Breast epithelium (tissue), 4 donors: ENCODE measurements at regions not wholly inside any gene's neighbourhood (a gene's known extent, or its start where the extent isn't known, plus 50 kb on each side); places are given as distances from the start of the nearest gene placed in this dataset.
"Not testable (repeated sequence)": the region's sequence is repeated elsewhere in the genome, so short reads cannot be mapped to it uniquely, and the experiment has no call there.

Source experiments
- DNase-seq, 2 donors: peaks; one replicate each; pipeline ENCODE4 v3.0.0-alpha.2; 2019; ENCODE audit warnings: low spot score in 2 of 2
- H3K27ac ChIP-seq, 2 donors: fragments of 200-600 bp; sonication (generic) in 1 of 2; one replicate each; pipeline ENCODE4 v1.5.1; 2016 to 2019; ENCODE audit warnings: mild to moderate bottlenecking in 1 of 2
- H3K27me3 ChIP-seq, 2 donors: fragments of 200-600 bp; sonication (generic) in 1 of 2; one replicate each; pipeline versions ENCODE4 v1.5.1 to v1.6.0; 2017 to 2019; ENCODE audit warnings: control low read depth in 1 of 2, mild to moderate bottlenecking in 1 of 2
- H3K36me3 ChIP-seq: fragments of 200-600 bp; one replicate; pipeline ENCODE4 v1.5.1; 2019
- H3K4me1 ChIP-seq, 2 donors: fragments of 200-600 bp; sonication (generic); one replicate each; pipeline ENCODE4 v1.5.1; 2016 to 2019; ENCODE audit warnings: control low read depth in 1 of 2
- H3K4me3 ChIP-seq, 3 donors: fragments of 200-600 bp; sonication (generic); 1 replicate in 2 of 3; 2 replicates in 1 of 3; pipeline ENCODE4 v1.5.1; 2016 to 2019; ENCODE audit warnings: mild to moderate bottlenecking in 3 of 3, moderate library complexity in 2 of 3
- H3K9me3 ChIP-seq, 2 donors: fragments of 200-600 bp; sonication (generic) in 1 of 2; one replicate each; pipeline ENCODE4 v1.5.1; 2016 to 2019; ENCODE audit warnings: control low read depth in 1 of 2
- POLR2A ChIP-seq: fragments of 450-650 bp; IDR thresholded peaks from one replicate; pipeline ENCODE4 v1.6.1; 2016; ENCODE audit warnings: antibody characterized with exemption, mild to moderate bottlenecking, moderate library complexity
- POLR2AphosphoS5 ChIP-seq, 3 donors: sonication (generic); formaldehyde crosslinking; IDR thresholded peaks; one replicate each; pipeline ENCODE4 v1.6.1; 2017; ENCODE audit warnings: antibody characterized with exemption in 3 of 3
- intact Hi-C: fragments of 100-400 bp; cut with DNase I; formaldehyde crosslinking; loops from one replicate; pipeline ENCODE4 v1.15.1; 2023; ENCODE audit warnings: low total_unique reads
- TF ChIP-seq, protein P1 (sequence below), 3 donors: fragments of 450-650 bp; IDR thresholded peaks; one replicate each; pipeline ENCODE4 v1.5.1; 2016 to 2017; ENCODE audit warnings: antibody characterized with exemption in 3 of 3, mild to moderate bottlenecking in 3 of 3, moderate library complexity in 3 of 3

DNA sequence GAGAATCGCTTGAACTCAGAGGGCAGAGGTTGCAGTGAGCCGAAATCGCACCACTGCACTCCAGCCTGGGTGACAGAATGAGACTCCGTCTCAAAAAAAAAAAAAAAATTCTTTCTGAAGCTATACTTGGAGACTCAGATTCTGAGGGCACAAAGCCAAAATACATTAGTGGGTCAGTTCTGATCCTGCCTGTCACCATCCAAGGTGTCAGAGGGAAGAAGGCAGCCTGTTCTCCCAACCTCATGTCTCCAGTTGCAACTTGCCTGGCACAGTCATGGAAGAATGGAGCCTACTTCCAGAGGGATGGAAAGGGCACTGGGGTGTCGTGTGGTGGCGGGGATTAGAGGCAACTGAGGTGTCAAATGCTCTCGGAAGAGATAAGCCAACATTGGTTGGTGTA lies 104.8 kb upstream of the GATA6 start:
- Histone ChIP-seq H3K27me3 (no peaks in the 10 kb centered on the region), H3K9me3 (no peaks in the 10 kb centered on the region), H3K27ac (no peak overlapping the region), H3K4me3 (no peak overlapping the region), H3K4me1 (no peaks in the 10 kb centered on the region), H3K36me3 (no peaks in the 10 kb centered on the region)
- no peak for DNase-seq
- TF ChIP-seq POLR2A (no peak), POLR2AphosphoS5 (IDR thresholded peaks at IDR 0.05) (no peak)
- TF ChIP-seq, protein P1, sequence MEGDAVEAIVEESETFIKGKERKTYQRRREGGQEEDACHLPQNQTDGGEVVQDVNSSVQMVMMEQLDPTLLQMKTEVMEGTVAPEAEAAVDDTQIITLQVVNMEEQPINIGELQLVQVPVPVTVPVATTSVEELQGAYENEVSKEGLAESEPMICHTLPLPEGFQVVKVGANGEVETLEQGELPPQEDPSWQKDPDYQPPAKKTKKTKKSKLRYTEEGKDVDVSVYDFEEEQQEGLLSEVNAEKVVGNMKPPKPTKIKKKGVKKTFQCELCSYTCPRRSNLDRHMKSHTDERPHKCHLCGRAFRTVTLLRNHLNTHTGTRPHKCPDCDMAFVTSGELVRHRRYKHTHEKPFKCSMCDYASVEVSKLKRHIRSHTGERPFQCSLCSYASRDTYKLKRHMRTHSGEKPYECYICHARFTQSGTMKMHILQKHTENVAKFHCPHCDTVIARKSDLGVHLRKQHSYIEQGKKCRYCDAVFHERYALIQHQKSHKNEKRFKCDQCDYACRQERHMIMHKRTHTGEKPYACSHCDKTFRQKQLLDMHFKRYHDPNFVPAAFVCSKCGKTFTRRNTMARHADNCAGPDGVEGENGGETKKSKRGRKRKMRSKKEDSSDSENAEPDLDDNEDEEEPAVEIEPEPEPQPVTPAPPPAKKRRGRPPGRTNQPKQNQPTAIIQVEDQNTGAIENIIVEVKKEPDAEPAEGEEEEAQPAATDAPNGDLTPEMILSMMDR (IDR thresholded peaks at IDR 0.05): no peak
- intact Hi-C loops: loop anchor here (5.0 kb wide), 1 partner anchor 73 kb away; no protein-coding TSS in a partner anchor

DNA sequence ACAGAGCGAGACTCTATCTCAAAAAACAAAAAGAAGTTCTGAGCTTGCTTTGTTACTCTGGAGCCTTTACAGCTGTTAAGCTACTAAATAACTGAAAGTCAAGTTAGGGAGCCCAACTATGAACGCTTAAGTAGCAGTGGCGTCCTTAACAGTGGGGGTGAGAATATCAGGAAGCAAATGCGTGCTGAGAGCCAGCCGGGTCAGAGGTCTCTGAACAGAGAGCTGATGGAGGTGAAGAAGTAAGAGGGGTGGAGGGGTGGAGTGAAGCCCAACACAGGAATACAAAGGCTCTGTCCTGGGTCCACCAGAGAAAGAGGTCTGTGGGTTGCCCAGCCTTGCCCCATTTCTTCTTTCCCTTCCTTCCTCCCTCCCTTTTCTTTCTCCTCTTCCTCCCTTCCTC lies 104.1 kb upstream of the GATA6 start:
- Histone ChIP-seq H3K4me1 (no peaks in the 10 kb centered on the region), H3K4me3 (no peak overlapping the region), H3K9me3 (no peaks in the 10 kb centered on the region), H3K27ac (no peak overlapping the region), H3K27me3 (no peaks in the 10 kb centered on the region), H3K36me3 (no peaks in the 10 kb centered on the region)
- TF ChIP-seq, protein P1 (IDR thresholded peaks at IDR 0.05): no peak
- TF ChIP-seq POLR2AphosphoS5 (IDR thresholded peaks at IDR 0.05): no peak
- no peak for TF ChIP-seq POLR2A
- intact Hi-C loops: no loop called here
- DNase-seq: no peak

DNA sequence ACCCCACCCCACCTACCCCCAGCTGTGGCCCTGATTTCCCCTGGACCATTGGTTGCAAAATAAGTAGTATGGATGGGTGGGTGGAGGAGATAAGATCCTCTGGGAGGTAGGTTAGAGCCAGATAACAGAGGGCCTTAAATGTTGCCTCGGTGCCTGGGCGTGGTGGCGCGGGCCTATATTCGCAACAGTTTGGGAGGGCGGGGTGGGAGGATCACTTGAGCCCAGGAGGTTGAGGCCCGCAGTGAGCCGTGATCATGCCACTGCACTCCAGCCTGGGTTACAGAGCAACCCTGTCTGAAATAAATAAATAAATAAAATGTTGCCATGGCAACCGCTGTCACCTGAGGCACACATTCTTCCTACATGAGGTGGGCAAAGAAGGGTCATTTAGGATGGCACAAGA lies 103.3 kb upstream of the GATA6 start:
- TF ChIP-seq, protein P1 (IDR thresholded peaks at IDR 0.05): no peak
- no peak for DNase-seq
- no peak overlapping the region for H3K4me3 ChIP-seq
- H3K9me3 ChIP-seq: no peaks in the 10 kb centered on the region
- H3K36me3 ChIP-seq: no peaks in the 10 kb centered on the region
- H3K27ac ChIP-seq: no peak overlapping the region
- H3K27me3 ChIP-seq: no peaks in the 10 kb centered on the region
- intact Hi-C loops: no loop called here
- H3K4me1 ChIP-seq: no peaks in the 10 kb centered on the region

DNA sequence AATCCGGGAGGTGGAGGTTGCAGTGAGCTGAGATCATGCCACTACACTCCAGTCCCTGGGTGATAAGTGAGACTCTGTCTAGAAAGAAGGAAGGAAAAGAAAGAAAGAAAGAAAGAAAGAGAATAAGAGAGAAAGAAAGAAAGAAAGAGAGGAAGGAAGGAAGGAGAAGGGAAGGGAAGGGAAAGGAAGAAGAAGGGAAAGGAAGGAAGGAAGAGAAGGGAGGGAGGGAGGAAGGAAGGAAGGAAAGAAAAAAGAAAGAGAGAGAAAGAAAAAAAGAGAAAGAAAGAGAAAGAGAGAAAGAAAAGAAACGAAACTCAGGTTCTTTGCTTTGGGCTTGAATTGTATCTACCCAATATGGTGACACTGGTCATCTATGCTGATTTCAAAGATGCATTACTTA lies 102.3 kb upstream of the GATA6 start:
- intact Hi-C loops: no loop called here
- Histone ChIP-seq H3K27me3 (no peaks in the 10 kb centered on the region), H3K4me3 (no peak overlapping the region), H3K9me3 (no peaks in the 10 kb centered on the region), H3K27ac (no peak overlapping the region), H3K4me1 (no peaks in the 10 kb centered on the region), H3K36me3 (no peaks in the 10 kb centered on the region)
- no peak for DNase-seq
- TF ChIP-seq, protein P1 (IDR thresholded peaks at IDR 0.05): no peak
- no peak for TF ChIP-seq POLR2AphosphoS5 (IDR thresholded peaks at IDR 0.05)
- TF ChIP-seq POLR2A: no peak

DNA sequence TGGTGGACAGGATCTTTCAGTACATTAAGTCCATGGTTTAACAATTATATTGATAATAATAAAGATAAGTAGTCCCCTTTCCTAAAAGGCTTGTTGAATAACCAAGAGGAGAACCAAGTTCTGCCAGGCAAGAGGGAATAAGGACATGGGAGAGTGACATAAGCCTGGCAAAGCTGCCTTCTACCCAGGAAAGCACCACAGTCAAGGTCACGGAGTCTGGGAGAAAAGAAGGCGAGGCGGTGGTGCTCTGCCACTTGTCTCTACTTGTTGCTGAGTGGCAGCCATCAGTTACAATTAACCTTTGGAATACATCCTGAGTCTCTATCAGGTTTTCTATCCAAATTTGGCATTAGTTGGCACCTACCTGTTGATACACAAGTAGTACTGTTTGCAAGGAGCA lies 101.7 kb upstream of the GATA6 start:
- no peaks in the 10 kb centered on the region for H3K9me3 ChIP-seq
- no peak overlapping the region for H3K4me3 ChIP-seq
- H3K27ac ChIP-seq: no peak overlapping the region
- H3K36me3 ChIP-seq: no peaks in the 10 kb centered on the region
- TF ChIP-seq, protein P1 (IDR thresholded peaks at IDR 0.05): no peak
- no peak for TF ChIP-seq POLR2A
- TF ChIP-seq POLR2AphosphoS5 (IDR thresholded peaks at IDR 0.05): no peak
- intact Hi-C loops: no loop called here
- no peaks in the 10 kb centered on the region for H3K4me1 ChIP-seq
- DNase-seq: no peak
- H3K27me3 ChIP-seq: no peaks in the 10 kb centered on the region

DNA sequence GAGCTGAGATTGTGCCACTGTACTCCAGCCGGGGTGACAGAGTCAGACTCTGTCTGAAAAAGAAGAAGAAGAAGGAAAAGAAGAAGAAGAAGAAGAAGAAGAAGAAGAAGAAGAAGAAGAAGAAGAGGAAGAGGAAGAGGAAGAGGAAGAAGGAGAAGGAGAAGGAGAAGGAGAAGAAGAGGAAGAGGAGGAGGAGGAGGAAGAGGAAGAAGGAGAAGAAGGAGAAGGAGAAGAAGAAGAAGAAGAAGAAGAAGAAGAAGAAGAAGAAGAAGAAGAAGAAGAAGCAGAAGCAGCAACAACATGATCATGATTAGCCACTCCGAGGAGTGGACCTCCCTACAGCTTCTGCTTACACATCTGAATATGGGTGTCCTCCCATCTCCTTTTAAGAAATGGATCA lies 100.6 kb upstream of the GATA6 start:
- H3K4me3 ChIP-seq, H3K9me3 ChIP-seq, H3K36me3 ChIP-seq, intact Hi-C loops, DNase-seq, H3K27ac ChIP-seq, H3K27me3 ChIP-seq, H3K4me1 ChIP-seq: not testable (repeated sequence)
